GM21381 (cell line): ENCODE measurements at regions not wholly inside any gene's neighbourhood (a gene's known extent, or its start where the extent isn't known, plus 50 kb on each side); places are given as distances from the start of the nearest gene placed in this dataset.
"Not testable (repeated sequence)": the region's sequence is repeated elsewhere in the genome, so short reads cannot be mapped to it uniquely, and the experiment has no call there.

Experiments
- ATAC-seq: cut with Tn5 transposase; IDR thresholded peaks from one replicate; pipeline ENCODE4 v1.9.1; 2021; ENCODE audit warnings: mild to moderate bottlenecking, moderate library complexity; ENCODE audit not compliant: unreplicated experiment

DNA sequence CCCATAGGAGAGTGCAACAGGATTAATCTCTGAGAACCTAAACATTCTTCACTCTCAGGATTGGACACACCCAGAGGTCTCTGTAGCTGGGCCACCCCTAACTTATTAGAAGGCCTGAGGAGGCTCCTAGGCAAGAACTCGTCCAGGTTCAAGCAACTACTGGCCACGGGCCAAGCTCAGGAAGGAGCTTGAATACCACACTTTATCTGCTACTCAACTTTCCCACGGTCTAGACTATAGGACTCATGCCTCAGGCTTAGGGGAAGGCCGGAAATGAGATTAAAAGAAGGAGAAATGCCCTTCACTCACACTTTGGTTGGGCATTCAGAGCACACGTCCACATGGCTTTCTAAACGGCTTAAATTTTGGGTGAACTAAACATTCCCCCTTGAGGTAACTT lies 142.8 kb upstream of the PHYHIPL start:
- ATAC-seq = no peak

DNA sequence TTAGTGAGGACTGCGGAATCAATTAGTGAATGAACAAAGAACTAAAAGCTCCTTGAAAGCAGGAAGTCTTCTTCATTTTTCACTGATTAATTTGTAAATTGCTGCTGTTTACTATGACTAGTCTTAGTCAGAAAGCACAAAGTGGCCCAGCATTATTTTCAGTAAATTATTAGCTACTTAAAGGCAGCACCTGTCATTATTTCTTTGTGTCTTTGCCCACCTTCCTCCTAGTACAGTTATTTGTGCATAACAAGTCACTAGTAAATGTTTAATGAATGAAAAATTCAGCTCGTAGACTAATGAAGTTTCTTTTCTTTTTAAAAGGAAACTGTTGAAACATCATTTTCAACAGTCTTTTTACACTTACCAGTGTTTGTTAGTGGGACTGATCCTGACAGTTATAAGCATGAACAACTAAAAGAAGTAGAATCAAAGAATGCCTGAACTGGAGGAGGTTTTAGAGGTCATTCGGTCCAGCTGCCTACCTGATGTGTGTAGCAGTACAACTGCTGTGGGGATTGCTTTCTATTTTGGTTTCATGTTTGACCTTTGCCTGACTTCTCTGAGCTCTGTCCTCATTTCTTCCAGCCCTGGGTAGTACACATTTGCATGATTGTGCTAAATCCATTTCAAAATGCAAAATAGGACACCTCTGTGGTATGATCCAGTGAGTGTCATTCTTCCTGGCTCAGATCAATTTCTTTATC lies 140.0 kb upstream of the PHYHIPL start:
- ATAC-seq = peak; percentile 91

DNA sequence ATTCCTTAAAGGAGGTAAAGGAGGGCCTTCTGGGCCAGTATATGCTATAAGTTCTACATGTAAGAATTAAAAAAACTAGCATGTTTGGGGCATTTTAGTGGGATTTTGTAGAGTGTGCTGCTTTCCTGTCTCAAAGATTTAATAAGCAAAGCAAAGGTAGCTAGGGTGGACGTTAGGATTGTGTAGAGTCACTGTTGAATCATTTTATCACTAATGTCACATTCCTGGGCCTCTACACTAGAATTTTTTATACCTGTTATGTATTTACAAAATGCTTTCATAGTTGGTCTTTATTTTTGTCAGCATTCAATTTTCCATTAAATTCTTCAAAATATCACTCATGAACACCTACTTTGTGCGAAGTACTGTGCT lies 139.4 kb upstream of the PHYHIPL start:
- ATAC-seq = no peak

DNA sequence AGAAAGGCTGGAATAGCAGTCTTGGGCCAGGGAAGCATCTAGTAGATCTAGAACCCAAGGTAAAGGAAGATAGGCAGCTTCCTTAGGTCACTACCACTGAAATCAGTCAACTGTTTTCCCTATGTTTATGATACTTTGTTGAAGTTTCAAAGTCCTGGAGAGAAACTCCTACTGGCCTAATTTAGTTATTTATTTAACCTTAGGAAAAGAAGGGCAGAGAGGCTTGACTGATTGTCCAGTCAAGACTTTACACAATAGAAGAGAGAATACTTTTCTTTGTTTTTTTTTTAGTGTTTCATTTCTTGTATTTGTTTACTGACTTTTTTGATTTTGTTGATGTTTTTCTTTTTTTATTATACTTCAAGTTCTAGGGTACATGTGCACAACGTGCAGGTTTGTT lies 138.9 kb upstream of the PHYHIPL start:
- ATAC-seq = no peak

DNA sequence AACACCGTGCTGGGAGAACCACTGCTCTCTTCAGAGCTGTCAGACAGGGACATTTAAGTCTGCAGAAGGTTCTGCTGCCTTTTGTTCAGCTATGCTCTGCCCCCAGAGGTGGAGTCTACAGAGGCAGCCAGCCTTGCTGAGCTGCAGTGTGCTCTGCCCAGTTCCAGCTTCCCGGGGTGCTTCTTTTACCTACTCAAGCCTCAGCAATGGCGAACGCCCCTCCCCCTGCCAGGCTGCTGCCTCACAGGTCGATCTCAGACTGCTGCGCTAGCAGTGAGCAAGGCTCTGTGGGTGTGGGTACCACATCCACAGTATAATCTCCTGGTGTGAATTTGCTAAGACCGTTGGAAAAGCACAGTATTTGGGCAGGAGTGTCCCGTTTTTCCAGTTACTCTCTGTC lies 133.1 kb upstream of the PHYHIPL start:
- not testable (repeated sequence) for ATAC-seq

DNA sequence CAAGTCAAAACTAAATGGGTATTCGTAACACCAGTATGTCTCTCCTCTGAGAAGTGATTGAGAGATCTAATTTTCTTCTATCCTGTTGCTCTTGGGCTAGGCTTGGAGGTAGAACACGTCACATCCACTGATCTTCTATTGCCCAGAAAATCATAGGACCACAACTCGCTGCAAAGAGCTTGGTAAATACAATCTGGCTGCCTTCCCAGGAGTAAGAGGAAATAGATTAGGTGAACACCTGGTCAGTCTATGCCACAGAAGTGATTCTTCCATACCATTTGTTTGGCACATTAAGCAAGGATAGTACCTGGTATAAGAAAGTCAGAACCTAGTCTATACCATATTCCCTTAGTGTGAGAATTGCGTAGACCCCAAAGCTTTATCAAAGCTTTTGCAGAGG lies 129.3 kb upstream of the PHYHIPL start:
- ATAC-seq = no peak

DNA sequence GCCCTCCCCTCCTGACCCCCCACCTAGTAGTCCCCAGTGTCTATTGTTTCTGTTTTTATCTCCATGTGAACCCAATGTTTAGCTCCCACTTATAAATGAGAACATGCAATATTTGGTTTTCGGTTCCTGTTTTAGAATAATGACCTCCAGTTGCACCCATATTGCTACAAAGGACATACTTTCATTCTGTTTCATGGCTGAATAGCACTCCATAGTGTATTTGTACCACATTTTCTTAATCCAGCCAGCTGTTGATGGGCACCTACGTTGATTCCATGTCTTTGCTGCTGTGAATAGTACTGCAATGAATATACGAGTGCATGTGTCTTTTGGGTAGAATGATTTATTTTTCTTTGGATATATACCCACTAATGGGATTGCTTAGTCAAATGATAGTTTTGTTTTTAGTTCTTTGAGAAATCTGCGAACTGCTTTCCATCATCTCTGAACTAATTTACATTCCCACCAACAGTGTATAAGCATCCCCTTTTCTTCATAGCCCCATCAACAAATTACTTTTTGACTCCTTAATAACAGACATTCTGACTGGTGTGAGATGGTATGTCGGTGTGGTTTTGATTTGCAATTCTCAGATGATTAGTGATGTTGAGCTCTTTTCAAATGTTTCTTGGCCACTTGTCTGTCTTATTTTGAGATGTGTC lies 128.4 kb upstream of the PHYHIPL start:
- peak; percentile 79 for ATAC-seq

DNA sequence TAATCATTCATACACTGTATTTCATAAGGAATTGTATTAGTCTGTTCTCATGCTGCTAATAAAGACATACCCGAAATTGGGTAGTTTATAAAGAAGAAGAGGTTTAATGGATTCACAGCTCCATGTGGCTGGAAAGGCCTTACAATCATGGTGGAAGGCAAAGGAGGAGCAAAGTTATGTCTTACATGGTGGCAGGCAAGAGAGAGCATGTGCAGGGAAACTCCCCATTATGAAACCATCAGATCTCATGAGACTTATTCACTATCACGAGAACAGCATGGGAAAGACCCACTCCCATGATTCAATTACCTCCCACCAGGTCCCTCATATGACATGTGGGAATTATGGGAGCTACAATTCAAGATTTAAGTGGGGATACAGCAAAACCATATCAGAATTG lies 122.9 kb upstream of the PHYHIPL start:
- not testable (repeated sequence) for ATAC-seq

DNA sequence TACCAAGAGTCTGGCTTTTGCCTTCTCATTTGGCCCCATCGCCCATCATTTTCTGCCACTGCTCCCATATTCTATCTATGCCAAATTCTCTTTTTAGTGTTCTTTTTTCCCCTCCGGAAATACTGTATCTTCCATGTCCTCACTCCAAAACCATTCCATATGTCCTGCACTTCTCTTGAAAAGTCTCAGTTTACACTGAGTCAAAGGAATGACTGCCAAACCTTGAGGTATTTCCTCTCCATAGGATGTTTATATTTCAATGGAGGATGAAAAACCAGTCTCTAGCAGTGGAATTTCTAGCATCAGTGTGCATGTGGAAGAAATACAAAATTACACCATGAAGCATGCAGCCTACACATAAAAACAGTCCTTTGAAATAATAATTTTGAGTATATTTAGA lies 121.4 kb upstream of the PHYHIPL start:
- ATAC-seq = no peak

DNA sequence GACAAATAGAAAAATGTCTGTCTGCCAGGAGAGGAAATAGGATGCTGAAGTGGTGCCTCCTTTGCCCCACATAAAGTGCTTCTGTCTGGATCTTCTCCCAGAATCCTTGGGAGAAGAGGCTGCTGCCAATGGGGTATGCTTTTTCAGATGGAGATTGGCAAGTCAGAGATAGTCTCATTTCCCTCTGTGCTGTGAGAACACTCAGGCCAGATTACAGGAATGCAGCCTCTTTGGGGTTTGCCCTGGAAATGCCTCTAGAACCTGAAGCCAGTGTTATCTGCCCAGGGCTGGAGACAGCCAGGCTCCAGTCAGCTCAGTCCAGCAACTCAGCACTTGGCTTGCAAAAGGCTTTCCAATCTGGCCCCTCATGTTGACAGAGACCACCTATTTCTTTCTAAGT lies 119.1 kb upstream of the PHYHIPL start:
- ATAC-seq = no peak

DNA sequence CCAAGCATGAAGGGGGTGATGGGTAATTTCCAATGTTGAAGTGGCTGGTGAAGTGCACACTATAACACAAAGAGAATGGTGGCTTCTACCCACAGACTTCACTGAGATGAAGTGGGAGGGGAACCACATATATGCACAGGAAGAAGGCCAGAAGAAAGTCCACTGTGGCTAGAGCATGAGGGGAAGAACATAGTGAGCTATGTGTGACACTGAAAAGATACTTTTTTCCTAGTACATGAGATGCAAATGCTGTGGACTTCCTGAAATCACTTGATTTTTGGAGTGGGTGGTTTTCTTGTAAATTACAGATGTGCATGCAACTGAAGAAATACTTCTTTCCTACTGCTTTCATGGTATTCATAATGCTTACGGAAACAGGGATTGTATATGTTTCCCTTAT lies 115.6 kb upstream of the PHYHIPL start:
- ATAC-seq = no peak

DNA sequence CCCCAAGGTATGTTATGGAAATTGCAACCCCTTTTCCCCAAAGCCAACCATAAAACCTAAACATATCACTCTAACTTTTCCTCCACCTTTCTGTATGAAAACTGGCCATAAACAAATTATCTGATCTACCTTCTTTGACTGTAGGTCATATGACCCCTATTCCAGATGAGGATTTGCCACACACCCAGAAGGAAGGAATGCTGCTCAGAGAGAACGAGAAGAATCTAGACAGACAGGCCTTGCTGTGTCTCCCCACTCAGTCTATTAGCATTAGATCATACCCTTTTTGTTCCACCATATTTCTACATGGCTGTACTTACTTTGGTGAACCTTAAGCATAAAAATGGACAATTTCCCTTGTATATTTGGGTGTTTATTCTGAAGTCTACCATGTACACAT lies 113.0 kb upstream of the PHYHIPL start:
- no peak for ATAC-seq

DNA sequence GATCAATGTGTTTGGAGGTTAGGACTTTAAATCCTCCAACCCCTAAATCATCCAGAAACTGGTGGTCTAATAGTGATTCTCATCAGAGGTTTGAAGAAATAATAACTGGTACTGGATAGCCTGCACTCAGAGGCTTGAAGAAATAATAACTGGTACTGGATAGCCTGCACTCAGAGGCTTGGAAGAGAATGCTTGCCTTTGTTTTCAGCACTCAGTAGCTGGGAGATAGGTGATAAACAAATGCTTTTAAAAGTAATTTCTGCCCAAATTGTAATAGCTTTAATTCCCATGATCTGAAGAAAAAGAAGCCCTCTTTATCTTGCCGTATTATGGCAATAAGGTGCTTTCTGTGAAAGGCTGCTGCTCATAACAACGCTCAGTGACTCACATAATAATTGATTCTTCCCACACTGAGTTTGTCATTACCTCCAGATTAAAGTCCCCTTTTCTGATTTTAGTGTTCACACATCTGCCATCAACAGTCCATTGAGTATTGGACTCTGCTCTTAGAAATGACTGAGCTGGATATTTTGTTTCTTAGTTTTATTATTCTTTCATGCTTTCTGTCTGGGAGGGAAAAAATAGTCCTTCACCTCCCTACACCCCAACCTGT lies 112.3 kb upstream of the PHYHIPL start:
- no peak for ATAC-seq

DNA sequence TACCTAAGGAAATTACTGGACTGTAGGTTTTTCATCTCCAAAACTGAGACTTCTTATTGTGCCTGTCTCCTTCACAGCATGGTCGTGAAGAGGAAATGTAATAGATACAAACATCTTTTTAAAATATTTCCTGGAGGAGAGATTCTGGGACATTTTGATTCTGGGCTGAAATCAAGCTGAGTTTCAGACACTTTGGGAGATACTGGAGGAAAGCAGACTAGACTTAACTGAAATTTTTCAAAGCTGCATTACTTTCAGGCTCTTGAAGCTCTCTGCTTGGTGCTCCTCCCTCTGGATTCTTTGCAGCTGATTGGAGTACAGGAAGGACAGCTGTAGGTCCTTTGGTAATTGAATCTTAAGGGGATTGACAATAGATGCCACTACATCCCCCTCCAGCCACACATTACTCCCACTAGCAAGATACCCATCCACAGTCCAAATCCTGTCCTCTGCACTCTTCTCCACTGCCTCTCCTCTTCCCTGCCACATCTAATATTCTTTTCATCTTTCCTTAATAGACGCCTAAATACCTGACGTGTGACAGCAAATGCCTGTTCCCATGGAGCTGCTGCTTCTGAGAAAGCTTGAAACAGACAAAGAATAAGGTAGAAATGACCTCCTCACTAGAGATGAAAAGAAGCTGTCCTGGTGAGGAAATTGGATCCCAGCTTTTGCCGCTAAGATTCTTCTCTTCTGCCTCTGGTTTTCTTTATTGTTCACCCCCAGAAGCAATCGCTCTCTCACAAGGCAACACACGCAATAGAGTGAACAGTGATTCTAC lies 111.5 kb upstream of the PHYHIPL start:
- ATAC-seq = no peak

DNA sequence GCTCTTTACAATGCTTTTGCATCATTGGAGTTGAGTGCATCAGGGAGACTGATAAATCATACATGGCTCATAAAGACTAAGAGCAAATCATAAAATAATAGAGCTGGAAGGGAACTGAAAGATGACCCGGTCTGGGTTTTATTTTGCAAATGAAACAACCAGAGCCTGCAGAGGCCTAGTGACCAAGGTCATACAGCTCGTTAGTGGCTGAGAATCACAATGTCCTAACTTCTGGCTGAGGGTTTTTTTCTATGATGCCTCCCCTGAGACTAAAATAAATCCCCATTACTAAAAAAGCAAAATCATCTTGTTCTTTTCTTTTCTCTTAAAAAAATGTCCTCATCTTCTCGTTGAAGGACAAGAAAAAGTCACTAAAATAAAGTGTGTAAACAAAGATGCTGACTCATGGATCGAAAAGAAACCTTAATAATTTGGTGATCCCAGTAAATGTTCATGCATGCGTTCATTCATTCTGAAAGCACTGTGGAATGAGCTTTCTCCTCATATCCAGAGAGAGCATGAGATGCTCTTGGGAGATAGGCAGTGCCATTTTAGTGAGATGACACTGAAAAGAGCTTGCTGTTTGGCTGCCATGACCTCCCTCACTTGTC lies 107.8 kb upstream of the PHYHIPL start:
- ATAC-seq = no peak

DNA sequence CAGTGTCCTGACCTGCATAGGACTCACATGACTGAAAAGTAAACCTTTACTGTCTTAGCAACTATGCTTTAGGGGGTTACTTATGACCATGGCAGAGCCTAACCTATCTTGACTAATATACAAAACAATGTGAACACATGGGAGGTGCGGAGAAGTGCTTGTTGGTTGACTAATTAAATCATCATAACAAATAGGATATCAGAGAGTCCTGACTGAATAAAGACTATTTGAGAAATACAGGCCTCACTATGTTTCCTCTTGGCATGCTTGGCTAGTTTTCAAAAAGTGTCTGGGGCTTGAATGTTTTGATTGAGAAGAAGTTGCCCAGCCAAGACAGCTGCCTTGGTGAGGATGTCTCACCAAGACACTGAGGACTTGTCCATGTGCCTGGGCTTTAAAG lies 104.4 kb upstream of the PHYHIPL start:
- ATAC-seq = no peak

DNA sequence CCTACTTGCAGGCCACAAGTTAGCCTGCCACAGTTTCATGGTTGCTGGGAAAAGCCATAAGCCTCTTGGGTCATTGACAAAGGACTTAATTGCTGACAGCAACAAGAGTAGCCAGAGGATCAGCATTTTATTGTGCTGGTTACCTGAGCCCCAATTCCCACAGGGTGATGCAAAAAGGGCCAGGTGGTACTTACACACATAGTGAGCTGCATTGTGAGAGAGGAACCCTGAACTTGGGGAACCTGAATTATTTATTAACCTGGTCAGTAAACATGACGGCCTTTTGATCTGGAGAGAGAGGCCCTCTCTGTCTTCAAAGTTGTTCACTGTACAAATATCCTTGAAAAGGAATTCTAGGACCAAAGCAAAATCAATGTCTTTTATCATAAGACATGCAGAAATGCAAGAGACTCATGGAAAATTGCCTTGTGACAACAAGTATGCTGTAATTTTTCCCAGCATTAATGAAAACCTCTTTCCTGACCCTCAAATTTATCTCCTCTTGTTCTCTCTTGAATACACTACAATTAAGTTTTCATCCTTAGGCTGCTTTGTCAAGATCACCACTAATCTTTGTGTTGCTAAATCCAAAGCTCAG lies 102.9 kb upstream of the PHYHIPL start:
- no peak for ATAC-seq

DNA sequence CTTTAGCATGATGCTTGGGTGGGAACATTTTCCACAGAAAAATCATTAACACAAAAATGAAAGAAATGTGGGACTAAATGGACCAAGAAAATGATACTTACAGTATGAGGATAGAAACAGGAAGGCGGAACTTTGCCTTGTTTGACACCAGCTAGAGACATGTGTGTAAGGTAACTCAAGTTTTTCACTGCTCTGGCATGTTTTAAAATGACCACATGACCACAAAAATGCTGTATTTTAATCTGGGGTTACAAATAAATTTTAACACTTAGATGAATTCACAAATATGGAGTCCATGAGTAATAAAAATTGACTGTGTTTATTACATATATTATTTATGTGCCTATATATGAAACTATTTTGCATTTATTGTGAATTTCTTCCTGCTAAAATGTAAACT lies 100.9 kb upstream of the PHYHIPL start:
- ATAC-seq = no peak

DNA sequence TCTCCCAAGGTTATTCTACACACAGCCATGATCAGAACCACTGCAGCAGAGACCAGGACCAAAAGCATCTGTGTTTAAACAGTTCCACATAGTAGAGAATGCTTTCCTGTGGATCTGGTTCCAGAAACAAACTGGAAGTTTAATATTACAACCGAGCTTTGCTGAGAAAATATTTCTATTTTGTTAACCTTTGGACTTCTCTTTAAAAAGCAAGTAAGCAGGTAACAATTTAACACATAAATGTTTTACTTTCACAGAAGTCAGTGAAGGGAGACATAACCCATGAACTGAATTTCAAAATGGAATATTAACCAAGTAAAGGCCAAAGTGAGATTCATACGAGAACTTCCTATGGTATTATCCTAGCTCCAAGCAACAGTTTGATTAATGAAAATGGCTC lies 98.6 kb upstream of the PHYHIPL start:
- ATAC-seq = no peak

DNA sequence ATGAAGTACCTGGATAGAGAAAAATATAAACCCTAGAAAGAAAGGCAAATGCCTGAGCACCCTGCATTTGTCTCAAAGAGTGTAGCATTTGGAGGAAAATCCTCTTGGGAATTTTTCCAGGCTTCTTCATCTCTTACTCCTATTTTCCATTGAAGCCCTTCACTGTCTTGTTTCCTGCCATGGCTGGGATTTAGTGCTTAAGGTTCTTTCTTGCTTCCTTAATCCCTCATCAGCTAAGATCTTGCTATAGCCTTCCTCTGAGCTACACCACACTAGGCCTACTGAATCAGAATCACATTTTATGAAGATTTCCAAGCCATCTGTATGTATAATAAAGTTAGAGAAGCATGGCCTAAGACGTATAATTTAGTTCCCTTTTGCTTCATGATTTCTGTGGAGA lies 97.5 kb upstream of the PHYHIPL start:
- no peak for ATAC-seq
